ENCODE measurements at regions not wholly inside any gene's neighbourhood (a gene's known extent, or its start where the extent isn't known, plus 50 kb on each side); places are given as distances from the start of the nearest gene placed in this dataset.

DNA sequence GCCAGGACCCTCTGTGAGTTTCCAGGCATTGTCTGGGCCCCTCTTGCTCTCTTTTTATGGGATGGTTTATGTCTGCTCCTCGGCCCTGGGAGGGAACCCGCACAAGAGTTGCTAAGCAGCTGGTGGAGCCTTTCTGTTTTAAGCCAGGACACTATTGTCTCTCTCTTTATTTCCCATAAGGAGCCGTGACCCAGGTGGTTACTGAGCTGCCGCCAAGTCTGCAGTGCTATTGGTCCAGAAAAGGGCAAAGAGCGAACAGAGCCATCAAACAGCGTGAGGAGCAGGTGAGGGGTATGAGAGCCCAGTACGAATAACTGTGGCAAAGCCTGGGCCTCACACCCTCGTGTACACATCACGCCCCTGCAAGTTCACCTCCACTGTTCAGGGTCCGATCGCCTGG is 280.2 kb downstream of the SHQ1 start:
- no peak for DNase-seq (ENCODE audit: low read depth in 2 of 2, low spot score in 1 of 2)

DNA sequence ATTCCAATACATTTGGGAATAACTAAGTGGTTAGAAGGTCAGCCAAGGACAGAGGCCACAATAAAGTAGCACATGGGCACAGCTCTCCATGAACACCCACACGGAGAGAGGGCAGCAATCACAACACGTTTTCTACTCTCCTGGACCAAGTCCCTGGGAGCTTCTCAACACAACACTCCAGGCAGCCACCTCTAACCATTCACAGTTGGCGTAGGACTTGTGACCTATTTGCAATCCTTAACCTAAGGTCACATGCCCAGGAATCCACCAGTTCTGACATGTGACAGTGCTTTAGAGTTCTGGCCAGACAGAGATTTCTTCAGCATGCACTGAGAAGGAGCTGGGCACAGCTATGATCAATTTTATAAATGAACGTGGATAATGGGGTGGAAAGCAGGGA is 280.8 kb downstream of the SHQ1 start:
- no peak for DNase-seq (ENCODE audit: low read depth in 2 of 2, low spot score in 1 of 2)

DNA sequence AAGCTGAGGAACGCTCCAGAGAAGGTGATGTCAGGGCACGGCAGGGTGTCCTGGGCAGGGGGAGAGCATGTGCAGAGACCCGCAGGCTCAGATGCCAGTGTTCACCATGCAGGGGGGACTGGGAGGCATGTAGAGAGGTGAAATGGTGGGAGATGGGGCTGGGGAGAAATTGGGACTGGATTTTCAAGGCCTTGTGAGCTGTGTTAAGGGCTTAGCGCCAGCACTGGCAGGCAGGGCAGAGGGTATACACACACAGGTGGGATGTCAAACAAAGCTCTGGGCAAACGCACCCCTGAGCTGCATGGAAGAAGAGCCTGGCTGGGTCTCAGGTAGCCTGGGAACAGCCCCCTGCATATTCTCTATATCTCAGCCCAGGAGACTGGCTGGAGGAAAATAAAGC is 282.7 kb downstream of the SHQ1 start:
- no peak for DNase-seq (ENCODE audit: low read depth in 2 of 2, low spot score in 1 of 2)

DNA sequence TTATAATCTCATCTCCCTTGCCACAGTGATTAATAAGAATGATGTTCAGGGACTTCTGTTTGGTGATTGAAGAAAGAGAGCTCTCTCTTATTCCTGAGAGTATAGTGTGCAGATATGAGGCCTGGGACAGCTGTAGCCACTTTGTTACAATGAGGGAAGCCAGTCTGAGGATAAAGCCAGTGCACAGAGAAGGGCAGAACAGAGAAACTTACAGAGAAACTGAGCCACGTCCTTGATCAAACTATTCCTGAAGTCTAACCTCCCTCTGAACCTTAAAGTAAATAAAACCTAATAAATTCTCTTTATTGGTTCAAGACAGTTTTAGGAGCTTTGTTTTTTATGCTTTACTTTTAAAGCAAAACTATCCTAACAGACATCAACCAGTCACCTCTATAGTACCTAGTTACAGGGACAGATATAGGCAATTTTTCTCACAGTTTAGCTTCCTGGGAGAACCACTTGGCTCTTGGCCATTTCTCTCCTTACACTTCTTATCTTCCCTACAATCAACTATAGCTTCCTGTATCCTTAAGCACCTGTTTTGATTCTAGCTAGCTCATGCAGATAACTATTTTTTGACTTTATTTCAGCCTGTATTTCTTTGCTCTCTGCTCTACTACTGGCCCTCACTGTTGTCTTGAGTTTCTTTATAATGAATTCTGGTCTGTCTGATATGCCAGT is 284.4 kb downstream of the SHQ1 start:
- no peak for DNase-seq (ENCODE audit: low read depth in 2 of 2, low spot score in 1 of 2)

DNA sequence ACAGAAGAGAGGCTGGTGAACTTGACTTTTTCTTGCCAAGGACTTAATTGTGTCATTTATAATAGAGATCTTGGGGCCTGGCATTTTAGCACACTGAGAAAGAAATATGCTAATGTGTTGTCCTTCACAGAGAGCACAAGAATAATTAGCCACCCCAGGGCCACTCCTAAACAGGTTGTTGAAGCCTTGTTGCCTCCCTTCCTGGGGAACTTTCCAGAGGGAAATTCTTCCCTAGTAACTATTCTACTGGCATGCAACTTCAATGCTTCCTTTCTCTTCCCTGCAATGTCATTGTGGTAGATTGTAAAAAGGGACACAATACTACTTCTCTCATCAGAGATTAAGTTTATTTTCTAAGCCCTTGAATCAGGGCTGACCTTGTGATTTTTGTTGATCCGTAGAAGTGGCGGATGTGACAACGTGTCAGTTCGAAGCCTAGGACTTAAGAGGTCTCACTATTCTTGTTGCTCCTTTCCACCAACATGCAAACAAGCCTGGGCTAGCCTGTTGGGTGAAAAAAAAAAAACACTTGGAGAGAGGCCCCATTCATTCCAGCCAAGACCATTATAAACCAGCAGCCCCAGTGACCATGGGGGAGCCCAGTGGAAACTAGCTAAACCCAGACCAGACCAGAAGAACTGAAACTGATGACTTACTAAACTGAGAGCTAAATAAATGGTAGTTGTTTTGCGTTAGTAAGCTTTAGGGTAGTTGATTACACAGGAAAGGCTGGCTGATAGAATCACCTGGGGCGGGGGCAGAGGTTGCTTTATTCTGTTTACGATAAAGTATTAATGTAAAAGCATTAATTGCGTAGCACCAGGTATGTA is 287.2 kb downstream of the SHQ1 start:
- no peak for DNase-seq (ENCODE audit: low read depth in 2 of 2, low spot score in 1 of 2)

DNA sequence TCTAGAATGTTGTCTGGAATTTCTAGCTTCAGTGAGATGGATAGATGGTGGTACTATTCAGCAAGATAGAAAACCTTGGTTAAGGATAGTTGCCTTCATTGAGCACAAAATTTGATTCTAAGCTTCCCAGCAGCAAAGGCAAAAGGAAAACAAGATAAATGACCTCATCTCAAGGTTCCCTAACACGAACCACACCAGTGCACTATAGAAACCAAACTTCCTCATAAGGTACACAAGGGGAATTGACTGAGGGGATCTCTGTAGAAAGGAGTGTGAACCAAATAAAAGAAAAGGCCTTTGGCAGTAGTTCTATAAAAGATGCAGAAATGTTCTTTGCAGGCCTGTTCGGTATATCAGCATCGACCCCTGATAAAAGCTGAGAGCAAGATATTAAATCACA is 288.9 kb downstream of the SHQ1 start:
- no peak for DNase-seq (ENCODE audit: low read depth in 2 of 2, low spot score in 1 of 2)

DNA sequence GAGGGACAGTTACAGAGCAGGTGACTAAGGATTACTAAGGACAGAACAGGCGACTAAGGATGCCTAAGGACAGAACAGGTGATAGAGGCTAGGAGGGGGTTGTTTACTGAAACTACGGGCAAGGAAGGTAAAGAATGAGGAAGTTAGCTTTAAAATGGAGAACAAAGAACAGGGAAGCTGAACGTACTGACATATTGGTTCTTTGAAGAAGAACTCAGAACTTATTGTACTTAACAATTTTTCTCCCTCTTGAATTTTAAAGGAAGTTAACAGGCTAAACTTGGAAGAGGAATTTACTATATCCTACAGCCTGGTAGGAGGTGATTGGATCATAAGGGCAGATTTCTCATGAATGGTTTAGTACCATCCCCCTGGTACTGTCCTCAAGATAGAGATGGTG is 290.2 kb downstream of the SHQ1 start:
- no peak for DNase-seq (ENCODE audit: low read depth in 2 of 2, low spot score in 1 of 2)

DNA sequence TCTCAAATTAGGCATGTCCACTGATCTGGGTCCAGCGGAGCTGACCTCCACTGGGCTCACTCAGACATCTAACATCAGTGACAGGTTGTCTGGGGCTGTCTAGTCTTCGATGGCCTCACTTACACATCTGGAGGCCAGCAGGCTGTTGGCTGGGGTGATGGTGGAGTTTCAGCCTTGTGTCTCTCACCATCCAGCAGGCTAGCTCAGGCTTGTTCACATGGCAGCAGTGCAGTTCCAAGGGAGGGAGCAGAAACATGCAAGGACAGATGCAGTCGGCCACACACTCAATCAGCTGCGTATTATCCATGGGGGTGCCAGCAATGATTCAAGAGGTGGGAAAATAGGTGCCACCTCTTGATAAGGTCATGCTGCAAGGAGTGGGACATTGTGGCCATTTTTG is 292.5 kb downstream of the SHQ1 start:
- DNase-seq (ENCODE audit: low read depth in 2 of 2, low spot score in 1 of 2): no peak

DNA sequence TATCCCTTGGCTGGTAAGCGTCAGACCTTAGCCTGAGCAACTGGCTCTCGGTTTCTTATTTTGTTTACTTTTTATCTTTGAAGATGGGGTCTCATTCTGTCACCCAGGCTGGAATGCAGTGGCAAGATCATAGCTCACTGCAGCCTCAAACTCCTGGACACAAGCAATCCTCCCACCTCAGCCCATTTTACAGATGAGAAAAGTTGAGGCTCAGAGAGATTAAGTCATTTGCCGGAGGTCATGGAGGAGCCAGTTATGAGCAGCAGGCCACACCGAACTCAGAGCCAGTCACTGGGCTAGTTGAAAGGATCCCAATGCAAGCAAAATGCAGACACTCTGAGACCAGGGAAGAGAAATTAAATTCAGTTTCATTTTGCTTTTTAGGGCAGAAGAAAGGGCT is 293.6 kb downstream of the SHQ1 start:
- DNase-seq (ENCODE audit: low read depth in 2 of 2, low spot score in 1 of 2): no peak

DNA sequence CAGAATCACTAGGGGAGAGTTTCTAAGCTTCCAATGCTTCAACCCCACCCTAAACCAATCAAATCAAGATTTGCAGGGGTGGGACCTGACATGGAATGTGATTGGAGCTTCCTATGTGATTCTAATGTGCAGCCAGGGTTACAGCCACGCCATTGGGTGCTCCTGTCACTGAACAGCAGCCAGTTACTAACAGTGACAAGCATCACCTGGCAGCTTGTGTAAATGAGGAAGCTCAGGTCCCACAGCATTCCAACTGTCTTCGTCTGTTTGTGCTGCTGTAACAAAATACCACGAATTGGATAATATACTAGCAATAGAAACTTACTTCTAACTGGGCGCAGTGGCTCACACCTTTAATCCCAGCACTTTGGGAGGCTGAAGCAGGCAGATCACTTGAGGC is 294.9 kb downstream of the SHQ1 start:
- no peak for DNase-seq (ENCODE audit: low read depth in 2 of 2, low spot score in 1 of 2)

DNA sequence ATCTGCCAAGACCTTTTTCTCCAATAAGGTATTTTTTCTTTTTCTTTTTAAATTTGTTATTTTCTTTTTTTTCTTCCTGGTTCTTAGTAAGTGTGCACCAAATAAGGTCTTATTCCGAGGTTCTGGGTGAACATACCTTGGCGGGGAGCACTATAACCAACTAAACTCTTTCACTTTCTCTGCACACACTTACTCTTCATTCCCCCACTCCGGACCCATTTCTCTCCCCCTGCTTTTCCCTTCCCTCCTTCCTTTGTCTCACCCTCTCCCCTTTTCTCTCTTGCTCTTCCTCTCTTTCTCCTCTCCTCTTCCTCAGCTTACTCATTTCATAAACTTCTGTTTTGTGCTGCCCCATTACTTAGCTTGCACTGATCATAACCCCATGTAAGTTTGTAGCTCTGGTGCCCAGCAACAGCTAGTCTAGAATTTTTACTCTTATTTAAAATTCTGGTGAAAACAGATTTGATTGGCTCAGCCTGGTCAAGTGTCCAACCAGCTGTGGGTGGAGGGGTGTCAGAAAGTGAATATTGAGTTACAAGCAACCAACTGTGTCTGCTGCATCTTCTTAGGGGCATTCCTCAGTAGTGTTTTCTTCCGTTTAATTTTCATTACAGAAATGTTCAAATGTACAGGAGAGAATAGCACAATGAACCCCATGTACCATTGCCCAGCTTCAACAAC is 297.5 kb downstream of the SHQ1 start:
- DNase-seq (ENCODE audit: low read depth in 2 of 2, low spot score in 1 of 2): no peak

DNA sequence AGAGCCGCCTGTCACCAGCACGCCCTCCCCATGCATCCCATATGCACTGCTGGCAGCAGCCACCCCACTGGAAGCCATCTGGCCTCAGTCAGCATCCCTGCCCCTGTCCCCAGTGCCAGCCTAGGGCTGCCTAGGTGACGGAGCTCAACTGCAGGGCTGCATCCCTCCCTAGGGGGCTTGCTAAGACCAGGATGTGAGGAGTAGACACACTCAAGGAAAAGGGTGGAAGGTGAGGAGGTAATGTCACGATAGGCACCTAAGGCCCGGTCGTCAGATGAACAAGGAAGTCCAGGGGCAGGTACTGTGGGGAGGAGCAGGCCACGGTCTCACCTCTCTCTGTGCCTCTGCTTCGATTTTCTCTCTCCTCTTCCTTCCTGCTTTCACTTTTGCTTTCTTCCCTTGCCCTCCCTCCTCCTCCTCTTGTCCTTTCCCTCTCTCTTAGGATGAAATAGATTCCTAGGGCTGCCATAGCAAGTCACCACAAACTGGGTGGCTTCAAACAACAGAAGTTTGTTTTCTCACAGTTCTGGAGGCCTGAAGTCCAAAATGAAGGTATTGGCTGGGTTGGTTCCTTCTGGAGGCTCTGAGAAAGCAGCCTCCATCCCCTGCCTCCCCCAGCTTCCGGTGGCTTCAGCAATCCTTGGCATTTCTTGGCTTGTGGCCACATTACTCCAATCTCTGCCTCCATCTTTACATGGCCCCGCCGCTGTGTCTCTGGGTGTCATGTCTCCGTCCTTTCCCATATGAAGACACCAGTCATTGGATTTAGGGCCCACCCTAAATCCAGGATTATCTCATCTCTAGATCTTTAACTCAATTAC is 298.3 kb downstream of the SHQ1 start:
- no peak for DNase-seq (ENCODE audit: low read depth in 2 of 2, low spot score in 1 of 2)

DNA sequence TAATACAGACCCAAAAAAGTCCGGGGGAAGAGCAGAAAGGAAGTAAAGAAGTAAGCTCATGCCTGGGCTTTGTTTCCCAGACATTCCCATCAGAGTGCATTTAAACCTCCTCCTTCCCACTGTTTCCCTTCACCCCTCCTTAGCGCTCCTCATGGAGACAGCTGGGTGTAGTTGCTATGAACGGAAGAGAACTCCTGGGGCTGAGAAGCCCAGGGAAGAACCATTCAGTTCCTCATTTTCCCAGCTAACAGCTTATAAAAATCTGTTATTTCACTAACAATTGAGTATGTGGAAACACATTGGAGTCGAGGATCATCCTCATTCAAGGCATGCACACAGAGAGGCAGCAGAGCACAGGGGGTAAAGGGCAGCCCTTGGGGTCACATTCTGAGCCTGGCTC is 299.3 kb downstream of the SHQ1 start:
- DNase-seq (ENCODE audit: low read depth in 2 of 2, low spot score in 1 of 2): no peak

DNA sequence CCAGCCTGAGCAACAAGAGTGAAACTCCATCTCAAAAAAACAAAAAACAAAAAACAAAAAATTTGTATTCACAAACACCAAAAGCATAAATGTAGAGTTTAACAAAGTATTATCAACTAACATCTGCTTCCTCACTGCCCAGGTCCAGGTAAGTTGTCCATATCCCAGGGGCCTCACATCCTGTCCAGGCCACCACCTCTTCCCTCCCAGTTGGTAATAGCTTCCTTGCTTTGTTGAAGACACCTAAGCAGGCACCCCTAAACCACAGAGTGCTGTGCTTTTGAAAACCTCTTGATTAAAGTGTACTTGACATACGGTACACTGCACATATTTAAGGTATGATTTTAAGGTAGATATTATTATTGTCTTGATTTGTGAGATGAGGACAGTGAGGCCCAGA is 299.8 kb downstream of the SHQ1 start:
- DNase-seq (ENCODE audit: low read depth in 2 of 2, low spot score in 1 of 2): no peak

DNA sequence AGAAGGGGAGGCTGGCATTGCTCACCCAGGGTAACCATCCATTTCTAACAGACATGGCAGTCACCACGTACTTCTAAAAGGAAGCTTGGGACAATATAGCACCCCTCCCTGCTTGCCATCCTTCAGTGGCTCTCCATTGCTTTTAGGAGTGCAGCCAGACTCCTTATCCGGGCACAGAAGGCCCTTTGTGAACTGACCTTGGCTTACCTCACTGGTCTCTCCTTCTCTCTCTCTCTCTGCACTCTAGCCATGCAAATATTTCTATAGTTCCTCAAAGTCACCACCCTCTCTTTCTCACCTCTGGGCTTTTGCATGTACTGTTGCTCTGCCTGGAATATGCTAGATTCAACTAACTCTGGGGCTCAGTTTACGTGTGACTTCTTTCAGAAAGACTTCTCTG is 301.1 kb downstream of the SHQ1 start:
- DNase-seq (ENCODE audit: low read depth in 2 of 2, low spot score in 1 of 2): no peak

DNA sequence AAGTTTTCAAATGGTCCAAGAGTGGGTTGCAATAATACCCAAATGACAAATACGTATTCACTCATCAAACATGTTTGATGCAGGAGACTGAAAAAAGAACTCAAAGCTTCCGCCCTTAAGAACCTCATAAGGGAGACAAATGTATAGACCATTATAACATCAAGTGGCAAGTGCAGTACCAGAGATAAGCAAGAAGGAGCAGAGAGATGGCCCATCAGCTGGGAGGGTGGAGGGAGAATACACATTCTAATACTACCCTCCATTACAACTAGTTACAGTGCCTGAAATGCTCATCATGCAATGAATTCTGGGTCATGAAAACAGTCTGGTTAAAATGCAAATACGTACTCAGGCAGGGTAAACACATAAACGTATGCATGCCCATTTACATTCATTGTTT is 304.0 kb downstream of the SHQ1 start:
- DNase-seq (ENCODE audit: low read depth in 2 of 2, low spot score in 1 of 2): no peak

DNA sequence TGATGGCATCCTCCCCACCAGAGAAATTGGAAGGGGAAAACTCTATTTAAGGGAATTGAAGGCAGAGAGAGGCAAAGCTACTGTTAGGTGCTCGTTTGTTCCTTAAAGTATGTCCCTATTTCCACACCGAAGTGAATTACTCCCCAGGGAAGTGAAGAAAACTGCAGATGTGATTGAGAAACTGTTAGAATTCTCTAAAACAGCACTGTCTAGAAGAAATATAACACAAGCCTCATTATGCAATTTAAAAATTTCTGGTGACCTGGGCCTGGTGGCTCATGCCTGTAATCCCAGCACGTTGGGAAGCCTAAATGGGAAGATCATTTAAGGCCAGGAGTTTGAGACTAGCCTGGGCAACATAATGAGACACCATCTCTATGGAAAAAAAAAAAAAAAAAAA is 305.0 kb downstream of the SHQ1 start:
- DNase-seq (ENCODE audit: low read depth in 2 of 2, low spot score in 1 of 2): no peak

DNA sequence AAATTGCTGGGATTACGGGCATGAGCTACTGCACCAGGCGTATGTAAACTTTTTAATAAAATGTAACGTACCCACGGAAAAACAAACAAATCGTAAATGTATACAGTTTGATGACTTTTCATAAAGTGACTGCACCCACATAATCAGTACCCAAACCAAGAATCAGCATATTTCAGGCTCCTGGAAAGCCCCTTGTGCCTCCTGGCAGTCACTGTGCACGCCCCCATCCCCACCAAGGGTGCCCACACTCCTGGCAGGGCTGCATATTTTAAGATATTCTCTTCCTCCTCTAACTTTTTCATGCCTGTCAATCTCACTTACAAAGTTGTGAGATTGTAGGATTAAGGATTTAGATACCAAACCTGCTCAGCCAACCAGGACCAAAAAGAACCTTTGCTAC is 305.5 kb downstream of the SHQ1 start:
- no peak for DNase-seq (ENCODE audit: low read depth in 2 of 2, low spot score in 1 of 2)

DNA sequence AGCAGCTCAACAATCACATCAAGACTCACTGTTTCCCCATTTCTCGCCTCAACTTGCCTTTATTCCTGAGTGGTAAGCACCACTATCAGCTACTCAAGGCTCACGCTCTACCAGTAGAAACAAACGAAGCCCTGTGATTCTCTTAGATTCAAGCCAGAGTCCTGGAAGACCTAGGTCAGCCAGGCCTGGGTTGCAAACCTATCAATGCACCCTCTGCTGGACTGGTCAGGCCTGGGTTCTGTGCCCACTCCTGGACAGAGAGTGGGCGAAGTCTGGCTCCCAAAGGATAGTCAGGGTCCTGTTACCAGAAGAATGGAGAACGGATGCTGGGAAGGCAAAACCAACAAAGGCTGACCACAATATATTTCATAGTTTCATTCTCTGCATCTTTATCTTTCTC is 308.4 kb downstream of the SHQ1 start:
- no peak for DNase-seq (ENCODE audit: low read depth in 2 of 2, low spot score in 1 of 2)

DNA sequence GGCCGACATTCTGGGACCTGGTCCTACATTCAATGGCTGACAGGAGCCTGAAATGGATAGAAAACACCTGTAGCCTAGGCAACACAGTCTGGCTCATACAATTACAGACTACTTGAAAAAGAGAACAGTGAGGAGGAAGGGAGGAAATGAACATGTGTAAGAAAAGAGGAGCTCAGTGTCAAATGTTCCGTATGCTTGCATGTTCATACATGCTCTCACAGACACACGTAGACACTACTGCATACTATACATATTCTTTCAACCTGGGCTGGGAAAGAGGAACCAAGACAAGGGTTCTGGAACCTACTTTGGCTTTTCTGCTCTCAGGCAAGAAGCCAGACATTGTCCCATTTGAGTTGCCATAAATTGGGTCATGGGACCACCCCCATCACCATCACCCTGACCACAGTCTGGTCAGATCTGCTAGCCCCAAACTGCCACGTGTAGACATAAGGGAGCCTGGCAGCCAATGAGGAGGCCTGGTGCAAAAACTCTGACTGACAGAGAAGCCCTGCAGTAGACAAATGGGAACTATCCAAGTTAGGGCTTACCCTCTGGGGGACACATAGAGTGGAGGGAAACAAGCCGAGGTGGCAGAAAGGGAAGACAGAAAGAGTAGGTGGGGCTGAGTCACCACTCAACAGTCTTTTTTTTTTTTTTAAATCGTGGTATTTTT is 310.0 kb downstream of the SHQ1 start:
- DNase-seq (ENCODE audit: low read depth in 2 of 2, low spot score in 1 of 2): no peak

DNA sequence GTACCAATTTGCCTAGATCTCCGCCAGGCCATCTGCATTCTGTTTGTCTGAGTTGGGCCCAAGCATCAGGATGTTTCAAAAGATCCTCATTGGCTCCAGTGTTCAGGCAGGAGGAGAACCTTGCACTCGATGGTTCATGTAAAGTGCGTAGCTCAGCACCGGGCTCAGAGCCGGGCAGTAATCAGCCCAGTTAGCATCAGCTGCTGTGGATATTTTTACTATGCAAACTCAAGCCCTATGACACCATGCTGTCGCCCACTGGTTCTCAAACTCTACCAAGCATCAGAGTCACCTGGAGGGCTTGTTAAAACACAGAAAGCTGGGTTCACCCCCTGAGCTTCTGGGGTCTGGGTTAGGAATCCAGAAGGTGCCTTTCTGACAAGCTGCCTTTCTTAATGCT is 310.8 kb downstream of the SHQ1 start:
- DNase-seq (ENCODE audit: low read depth in 2 of 2, low spot score in 1 of 2): no peak

Data from stimulated activated CD8-positive, alpha-beta memory T cell treated with anti-CD3 and anti-CD28 coated beads, Interleukin-4, amount 100 ng/mL, for 1 hour (primary cell).